NCI-H82 treated with DMSO at 0.1 percent for 48 hours (cell line): ENCODE measurements at regions not wholly inside any gene's neighbourhood (a gene's known extent, or its start where the extent isn't known, plus 50 kb on each side); places are given as distances from the start of the nearest gene placed in this dataset.

ENCODE experiments used
- DNase-seq: peaks from one replicate; lab custom pipeline; 2025; ENCODE audit not compliant: unreplicated experiment; lab: John Stamatoyannopoulos, UW

- no peak for DNase-seq
These were observed 337.9 kb upstream of the PKDCC start for GRCh38 chr2:41709702-41710599.

DNA sequence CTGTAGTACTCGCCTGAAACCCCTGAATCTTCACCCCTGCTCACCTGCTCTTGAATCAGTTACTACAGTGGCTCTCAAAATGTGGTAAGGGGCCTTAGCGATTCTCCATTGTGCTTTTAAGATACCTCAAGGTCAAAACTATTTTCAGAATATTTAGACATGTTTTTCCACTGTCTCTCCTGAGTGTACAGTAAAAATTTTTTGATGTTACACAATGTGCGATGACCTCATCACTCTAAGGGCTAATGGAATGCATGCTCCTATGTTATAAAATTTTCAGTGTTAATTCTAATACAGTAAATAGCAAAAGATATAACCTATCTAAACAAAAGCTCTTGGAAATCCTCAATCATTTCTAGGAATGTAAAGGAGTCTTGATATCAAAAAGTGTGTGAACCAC, 336.9 kb upstream of the PKDCC start:
- DNase-seq: no peak

- DNase-seq: no peak
These were observed 336.1 kb upstream of the PKDCC start for GRCh38 chr2:41711736-41712135.

DNA sequence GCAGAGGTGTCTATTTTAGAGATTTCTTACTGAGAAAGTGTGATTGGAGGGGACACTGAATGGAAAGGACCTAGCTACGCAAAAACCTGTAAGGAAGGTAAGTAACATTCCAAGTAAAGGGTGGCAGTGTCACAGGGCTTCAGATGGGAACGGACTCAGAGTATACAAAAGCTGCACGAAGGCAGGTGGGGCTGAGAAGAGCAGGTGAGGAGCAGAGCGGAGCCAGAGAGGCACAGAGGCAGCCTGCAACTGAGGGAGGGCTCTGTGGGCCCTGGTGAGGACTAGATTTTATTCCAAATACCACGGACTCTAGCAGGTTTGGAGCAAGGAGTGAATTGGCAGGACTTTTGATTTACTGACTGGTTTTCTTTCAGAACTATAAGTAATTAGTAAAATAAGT, 331.3 kb upstream of the PKDCC start:
- no peak for DNase-seq

DNA sequence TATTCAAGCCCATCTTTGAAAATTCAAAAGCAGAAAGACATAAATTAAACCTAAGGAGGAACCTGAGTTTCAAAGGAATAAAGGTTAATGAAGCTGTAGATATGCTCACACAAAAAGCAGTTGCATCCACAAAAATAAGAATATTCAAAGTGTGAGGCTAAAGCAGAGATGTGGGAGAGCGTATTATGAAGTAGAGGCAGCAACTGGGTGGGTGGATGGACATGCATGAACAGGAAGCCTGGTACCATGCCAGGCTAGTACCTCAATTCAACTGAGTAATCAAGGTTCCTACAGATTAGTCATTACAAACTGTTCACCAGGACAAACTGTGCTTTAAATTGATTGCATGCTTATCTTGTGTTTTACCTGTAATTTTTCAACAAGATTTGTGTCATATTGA, 330.0 kb upstream of the PKDCC start:
- no peak for DNase-seq

DNA sequence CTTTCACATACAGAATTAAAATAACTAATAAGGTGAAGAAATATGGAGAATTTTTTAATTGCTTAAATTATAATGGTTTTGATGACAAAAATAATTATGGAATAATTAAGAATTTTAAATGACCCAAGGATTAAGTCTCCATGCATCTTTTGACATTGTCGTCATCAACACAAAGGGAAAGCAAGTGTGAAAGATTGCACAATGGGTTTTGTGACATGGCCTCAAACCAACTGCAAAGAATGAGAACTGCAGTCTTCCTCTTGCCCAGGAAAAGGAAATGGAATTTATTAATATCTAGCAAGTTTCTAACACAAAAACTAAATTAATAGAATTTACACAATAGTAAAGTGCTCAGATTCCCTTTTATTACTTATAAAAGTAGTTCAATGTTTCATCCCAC, 329.1 kb upstream of the PKDCC start:
- DNase-seq: no peak

- no peak for DNase-seq
These were observed 328.1 kb upstream of the PKDCC start for GRCh38 chr2:41719756-41720155.

- no peak for DNase-seq
These were observed 327.2 kb upstream of the PKDCC start for GRCh38 chr2:41720331-41721251.

DNA sequence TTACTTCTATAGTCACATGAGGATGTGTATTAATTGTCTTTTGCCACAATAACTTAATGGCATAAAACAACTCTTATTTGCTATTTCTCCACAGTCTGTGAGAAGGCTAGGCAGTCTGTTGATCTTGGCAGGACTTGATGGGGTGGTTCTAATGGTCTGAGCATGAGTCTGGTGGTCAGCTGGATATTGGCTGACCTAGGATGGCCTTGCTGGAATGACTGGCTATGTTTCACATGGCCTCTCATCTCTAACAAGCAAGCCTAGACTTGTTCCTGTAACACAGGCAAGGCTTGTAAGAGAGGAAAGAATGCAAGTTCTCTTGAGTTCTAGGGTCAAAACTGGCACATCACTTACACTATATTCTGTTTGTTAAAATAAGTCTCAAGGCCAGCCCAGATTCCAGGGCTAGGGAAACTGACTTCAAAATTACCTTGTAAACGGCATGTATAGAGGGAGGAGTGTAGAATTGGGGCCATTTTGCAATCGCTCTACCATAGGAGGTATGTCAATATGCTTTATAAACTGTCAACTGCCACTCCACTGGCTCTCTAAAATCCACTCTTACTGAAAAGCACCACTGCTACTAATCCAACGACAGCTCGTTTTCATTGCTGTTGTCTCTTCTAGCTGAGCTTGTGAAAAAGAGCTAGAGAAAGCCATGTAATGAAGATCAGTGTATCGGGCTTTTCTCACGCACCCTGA, 325.0 kb upstream of the PKDCC start:
- DNase-seq: peak; percentile 34

- peak; percentile 82 for DNase-seq
These were observed 324.3 kb upstream of the PKDCC start for GRCh38 chr2:41723526-41723925.

GRCh38 chr2:41724465-41724864, 323.4 kb upstream of the PKDCC start:
- DNase-seq: no peak

DNA sequence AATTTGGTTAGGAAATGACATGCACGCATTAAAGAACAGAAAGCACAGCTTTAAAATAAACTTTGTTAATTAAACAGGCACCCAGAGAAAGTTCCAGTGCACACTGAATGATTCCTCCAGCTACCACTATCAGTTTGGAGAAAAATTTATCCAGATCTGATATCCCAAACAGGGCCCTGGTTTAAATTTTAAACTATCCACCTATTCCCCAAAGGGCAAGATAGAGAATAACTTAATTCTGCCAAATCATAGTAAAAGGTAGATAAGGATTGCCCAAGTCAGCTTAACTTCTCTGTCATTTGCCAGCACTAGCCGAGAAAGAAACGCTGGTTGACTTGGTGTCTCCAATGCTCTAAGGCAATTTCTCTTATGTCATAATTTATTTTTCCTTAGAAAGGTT, 321.9 kb upstream of the PKDCC start:
- no peak for DNase-seq

- no peak for DNase-seq
These were observed 321.5 kb upstream of the PKDCC start for GRCh38 chr2:41726364-41726763.

DNA sequence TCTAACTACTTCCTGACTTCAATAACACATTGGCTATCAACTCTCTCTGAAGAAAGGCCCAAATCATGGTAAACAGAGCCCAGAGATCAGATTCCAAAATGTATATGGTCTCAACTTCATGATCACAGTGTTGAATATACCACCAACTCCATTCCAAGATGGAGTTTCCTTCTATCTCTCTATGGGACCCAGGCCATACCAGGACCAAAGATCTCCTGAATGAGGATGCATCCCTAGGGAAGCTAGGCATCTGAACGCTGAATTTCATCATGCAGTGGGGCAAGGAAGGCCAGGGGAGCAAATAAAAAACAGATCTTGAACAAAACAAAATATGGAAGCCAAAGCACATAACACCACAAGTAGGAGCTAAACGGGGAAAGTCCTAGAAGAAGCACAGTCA, 320.7 kb upstream of the PKDCC start:
- DNase-seq: no peak

- no peak for DNase-seq
These were observed 320.1 kb upstream of the PKDCC start for GRCh38 chr2:41727711-41728110.

- DNase-seq: no peak
These were observed 319.0 kb upstream of the PKDCC start for GRCh38 chr2:41728788-41729338.

DNA sequence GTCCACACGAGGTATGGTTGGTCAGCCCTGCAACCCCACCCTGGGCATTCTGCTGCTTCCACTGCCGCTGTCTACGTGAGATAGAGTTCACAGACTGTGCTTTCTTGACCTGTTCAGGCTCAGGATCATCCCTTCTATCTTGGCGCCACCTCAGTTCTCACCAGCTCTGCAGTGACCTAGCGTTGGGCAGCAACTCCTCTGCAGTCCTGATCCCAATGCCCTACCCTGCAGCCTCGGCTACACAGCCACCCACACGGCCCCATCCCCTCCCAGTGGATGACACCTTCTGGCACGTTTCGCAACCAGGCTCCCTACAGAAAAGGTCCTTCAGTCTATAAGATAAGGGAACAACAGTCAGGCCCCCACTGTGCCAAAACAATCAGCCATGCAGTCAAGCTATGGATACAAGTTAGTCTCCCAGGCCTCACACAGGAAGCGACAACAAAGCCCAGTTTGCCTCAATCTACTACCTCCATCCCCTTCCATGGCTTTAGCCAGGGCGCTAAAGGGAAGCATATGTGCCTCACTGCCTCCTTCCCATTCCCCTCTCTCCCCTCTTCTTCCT, 317.9 kb upstream of the PKDCC start:
- no peak for DNase-seq

- DNase-seq: no peak
These were observed 312.8 kb upstream of the PKDCC start for GRCh38 chr2:41735006-41735405.

DNA sequence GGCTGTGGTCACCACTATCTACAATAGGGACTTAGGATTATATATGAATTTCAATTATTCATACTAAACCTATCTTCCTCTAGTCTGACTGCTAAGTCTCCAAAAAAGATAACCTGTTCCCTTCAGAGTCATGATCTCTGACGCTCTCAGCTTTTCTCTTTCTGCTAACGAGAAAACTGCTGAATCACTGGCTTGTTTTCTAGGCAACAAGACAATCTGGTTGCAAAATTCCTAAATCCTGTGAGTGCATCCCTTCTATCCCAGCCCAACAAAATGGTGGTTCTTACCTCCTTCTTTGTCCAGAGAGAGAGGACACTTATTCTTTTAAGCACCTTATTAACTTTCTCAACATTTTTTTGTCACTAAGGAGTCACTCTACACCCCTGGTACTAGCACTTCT, 312.3 kb upstream of the PKDCC start:
- DNase-seq: no peak

DNA sequence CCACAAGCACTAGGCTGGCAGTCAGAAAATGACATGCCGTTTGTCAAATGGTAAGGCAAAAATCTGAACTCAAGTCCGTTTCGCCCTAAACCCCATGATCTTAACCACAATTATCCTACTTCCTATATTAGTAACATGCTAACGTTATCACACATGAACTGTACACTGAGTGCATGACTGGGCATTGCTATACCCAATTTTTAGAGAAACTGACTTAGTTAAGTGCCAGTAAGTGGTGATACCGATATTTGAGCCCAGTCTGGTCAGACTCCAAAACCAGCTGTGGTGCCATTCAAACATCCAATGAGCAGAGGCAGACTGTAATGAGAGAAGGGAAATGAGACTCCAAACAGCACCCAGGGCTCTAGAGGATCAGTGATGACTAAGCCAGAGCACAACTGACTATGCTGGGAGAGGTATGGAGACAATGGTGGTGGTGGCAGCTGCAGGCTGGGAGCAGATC, 311.7 kb upstream of the PKDCC start:
- no peak for DNase-seq

DNA sequence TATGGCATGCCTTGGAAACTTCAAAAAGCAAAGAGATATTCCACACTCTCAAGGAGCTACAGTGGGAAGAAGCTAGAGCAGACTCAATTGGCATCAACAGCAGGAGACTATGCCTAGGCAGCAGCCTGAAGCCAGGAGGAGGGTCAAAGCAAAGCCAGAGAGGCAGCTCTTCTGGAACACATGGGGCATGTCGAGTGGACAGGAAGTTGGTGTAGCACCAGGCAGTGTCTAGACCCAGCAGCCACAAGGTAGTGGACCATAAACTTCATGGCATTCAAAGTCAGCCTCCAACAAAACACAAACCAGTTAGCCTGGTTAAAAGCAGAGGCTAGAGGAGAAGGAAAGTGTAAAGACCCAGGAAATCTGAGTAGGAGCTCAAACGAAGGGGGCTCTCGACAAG, 311.2 kb upstream of the PKDCC start:
- no peak for DNase-seq
